HFF-Myc (cell line): ENCODE measurements at regions not wholly inside any gene's neighbourhood (a gene's known extent, or its start where the extent isn't known, plus 50 kb on each side); places are given as distances from the start of the nearest gene placed in this dataset.
"Not testable (repeated sequence)": the region's sequence is repeated elsewhere in the genome, so short reads cannot be mapped to it uniquely, and the experiment has no call there.

Source experiments
- DNase-seq: peaks from one replicate; pipeline ENCODE4 v3.0.0-alpha.2; 2011; ENCODE audit warnings: low read depth; ENCODE audit errors: extremely low read depth
- H3K4me3 ChIP-seq: replicated peaks from 2 replicates; pipeline ENCODE4 v1.5.1; 2011; ENCODE audit warnings: low read depth, mild to moderate bottlenecking, control low read depth, low read length
- TF ChIP-seq, protein P1 (sequence below): IDR thresholded peaks from 2 replicates; pipeline ENCODE4 v1.5.1; 2012; ENCODE audit warnings: mild to moderate bottlenecking, low read depth, low read length, control low read depth; ENCODE audit errors: missing control alignments

DNA sequence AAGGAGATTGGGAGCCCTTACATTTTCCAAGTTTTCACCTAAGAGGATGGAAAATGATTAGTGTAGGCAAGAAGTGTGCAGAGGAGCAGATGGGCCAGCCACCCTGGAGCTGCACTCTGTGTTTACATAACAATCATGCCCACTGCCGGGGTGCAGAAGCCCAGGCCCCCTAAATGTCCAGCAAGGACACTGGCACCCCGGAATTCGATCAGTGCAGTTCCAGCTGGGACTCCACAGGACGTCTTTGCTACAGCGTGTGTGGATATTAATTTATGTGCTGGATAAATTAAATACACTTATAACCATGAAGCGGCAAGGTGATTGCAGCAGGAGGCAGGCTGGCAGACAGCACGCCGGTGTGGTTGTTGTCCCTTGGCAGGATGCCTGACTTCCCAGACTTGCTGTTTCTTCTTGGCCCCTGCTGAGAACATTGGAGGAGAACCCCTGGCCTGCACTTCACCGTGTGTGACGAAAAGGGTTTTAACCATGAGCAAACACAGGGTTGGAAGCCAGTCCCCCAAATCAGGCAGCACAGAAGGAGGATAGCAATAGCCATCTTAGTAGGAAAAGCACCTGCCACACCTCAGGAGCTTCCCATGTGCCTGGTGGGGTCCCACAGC, 73.7 kb downstream of the GADD45G start:
- DNase-seq = no peak
- TF ChIP-seq, protein P1, sequence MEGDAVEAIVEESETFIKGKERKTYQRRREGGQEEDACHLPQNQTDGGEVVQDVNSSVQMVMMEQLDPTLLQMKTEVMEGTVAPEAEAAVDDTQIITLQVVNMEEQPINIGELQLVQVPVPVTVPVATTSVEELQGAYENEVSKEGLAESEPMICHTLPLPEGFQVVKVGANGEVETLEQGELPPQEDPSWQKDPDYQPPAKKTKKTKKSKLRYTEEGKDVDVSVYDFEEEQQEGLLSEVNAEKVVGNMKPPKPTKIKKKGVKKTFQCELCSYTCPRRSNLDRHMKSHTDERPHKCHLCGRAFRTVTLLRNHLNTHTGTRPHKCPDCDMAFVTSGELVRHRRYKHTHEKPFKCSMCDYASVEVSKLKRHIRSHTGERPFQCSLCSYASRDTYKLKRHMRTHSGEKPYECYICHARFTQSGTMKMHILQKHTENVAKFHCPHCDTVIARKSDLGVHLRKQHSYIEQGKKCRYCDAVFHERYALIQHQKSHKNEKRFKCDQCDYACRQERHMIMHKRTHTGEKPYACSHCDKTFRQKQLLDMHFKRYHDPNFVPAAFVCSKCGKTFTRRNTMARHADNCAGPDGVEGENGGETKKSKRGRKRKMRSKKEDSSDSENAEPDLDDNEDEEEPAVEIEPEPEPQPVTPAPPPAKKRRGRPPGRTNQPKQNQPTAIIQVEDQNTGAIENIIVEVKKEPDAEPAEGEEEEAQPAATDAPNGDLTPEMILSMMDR = no peak
- H3K4me3 ChIP-seq = no peak overlapping the region

- TF ChIP-seq, protein P1 = no peak
- DNase-seq = no peak
These were observed 74.2 kb downstream of the GADD45G start for GRCh38 chr9:89679016-89679415.

DNA sequence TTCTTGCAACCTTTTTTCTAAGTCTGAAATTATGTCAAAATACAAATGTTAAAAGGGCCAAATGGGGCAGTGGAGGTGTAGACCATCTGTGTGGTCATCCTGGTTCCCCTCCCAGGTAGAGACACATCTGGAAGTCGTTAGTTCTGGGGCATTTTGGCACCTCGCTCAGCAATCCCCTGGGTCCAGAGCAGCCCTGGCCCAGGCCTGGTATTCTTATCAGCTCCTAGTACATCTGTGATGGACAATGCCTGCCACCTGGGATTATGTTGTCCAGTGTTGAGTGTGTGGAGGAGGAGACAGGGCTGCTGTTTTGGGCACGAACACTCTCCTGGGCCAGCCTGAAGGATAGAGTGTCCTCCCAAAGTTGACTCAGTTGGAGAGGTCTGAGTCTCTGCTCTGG, 74.8 kb downstream of the GADD45G start:
- TF ChIP-seq, protein P1 = no peak
- no peak for DNase-seq
- H3K4me3 ChIP-seq = no peak overlapping the region

More at GRCh38 chr9:89679016-89679415, 74.2 kb downstream of the GADD45G start:
- H3K4me3 ChIP-seq = no peak overlapping the region

- TF ChIP-seq, protein P1 = no peak
- DNase-seq = no peak
- H3K4me3 ChIP-seq = no peak overlapping the region
These were observed 76.0 kb downstream of the GADD45G start for GRCh38 chr9:89680547-89681467.

DNA sequence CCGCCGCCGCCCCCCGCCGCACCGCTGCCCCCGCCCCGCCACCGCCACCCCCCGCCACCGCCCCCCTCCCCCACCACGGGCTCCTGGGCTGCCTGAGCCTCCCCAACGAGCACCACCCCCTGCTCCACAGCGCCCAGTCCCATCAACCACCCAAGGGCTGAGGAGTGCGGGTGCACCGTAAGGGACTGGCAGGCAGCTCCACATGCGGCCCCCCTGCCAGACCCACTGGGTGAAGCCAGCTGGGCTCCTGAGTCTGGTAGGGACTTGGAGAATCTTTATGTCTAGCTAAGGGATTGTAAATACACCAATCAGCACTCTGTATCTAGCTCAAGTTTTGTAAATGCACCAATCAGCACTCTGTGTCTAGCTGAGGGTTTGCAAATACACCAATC, 76.7 kb downstream of the GADD45G start:
- H3K4me3 ChIP-seq, DNase-seq: not testable (repeated sequence)

GRCh38 chr9:89683626-89684025, 78.8 kb downstream of the GADD45G start:
- no peak for DNase-seq
- H3K4me3 ChIP-seq = no peak overlapping the region
- TF ChIP-seq, protein P1 = no peak

DNA sequence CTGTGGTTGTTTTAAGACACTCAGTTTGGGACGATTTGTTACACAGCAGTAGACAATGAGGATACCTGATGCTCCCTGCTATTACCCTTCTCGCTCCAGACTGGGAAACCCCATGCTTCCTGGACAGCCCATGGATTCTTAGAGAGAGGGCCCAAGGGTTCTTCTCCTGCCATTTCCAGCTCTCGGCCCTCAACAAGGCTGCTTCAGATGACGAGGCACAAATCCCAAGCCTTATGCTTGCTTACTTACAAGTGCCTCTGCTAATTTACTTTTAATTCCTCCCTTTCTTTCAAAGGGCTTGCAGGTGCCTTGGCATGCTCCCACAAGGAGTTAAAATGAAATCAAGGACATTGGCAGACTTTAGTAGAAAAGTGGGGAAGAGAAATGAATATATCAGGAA, 79.4 kb downstream of the GADD45G start:
- H3K4me3 ChIP-seq = no peak overlapping the region
- TF ChIP-seq, protein P1 = no peak
- no peak for DNase-seq
